KBM-7 (cell line): ENCODE measurements at regions not wholly inside any gene's neighbourhood (a gene's known extent, or its start where the extent isn't known, plus 50 kb on each side); places are given as distances from the start of the nearest gene placed in this dataset.

Experiments
- DNase-seq: peaks from one replicate; pipeline ENCODE4 v3.0.0-alpha.2; 2015
- in situ Hi-C: fragments of 300-500 bp; cut with MboI; formaldehyde crosslinking; loops from 2 replicates; pipeline ENCODE4 v1.14.3; 2020; ENCODE audit warnings: low sequenced_read_pairs, low pct_unique_long_range_greater_than_20kb, mixed read lengths

- DNase-seq, result no peak
- in situ Hi-C loops, result no loop called here
These were observed 987.9 kb downstream of the NTRK3 start for GRCh38 chr15:87268675-87269074.

- DNase-seq, result no peak
- in situ Hi-C loops, result no loop called here
These were observed 988.7 kb downstream of the NTRK3 start for GRCh38 chr15:87267798-87268197.

GRCh38 chr15:87263871-87264270 lies 992.7 kb downstream of the NTRK3 start:
- in situ Hi-C loops, result no loop called here
- no peak for DNase-seq

GRCh38 chr15:87263296-87263695 lies 993.2 kb downstream of the NTRK3 start:
- no peak for DNase-seq
- in situ Hi-C loops, result no loop called here

- in situ Hi-C loops, result no loop called here
- DNase-seq, result no peak
These were observed 1010.9 kb downstream of the NTRK3 start for GRCh38 chr15:87245592-87245991.

GRCh38 chr15:87243474-87243873 lies 1013.1 kb downstream of the NTRK3 start:
- no peak for DNase-seq
- in situ Hi-C loops, result no loop called here

- DNase-seq, result no peak
- in situ Hi-C loops, result no loop called here
These were observed 1016.8 kb downstream of the NTRK3 start for GRCh38 chr15:87239582-87240230.

GRCh38 chr15:87238451-87239068 lies 1018.0 kb downstream of the NTRK3 start:
- in situ Hi-C loops, result no loop called here
- DNase-seq, result no peak

GRCh38 chr15:87228460-87228859 lies 1028.1 kb downstream of the NTRK3 start:
- no peak for DNase-seq
- in situ Hi-C loops, result no loop called here

- no peak for DNase-seq
- in situ Hi-C loops, result no loop called here
These were observed 1028.7 kb downstream of the NTRK3 start for GRCh38 chr15:87227846-87228245.

- no peak for DNase-seq
- in situ Hi-C loops, result no loop called here
These were observed 1031.1 kb downstream of the NTRK3 start for GRCh38 chr15:87225436-87225835.

GRCh38 chr15:87224404-87224803 lies 1032.1 kb downstream of the NTRK3 start:
- in situ Hi-C loops, result no loop called here
- no peak for DNase-seq

- in situ Hi-C loops, result no loop called here
These were observed 1036.6 kb downstream of the NTRK3 start for GRCh38 chr15:87219650-87220615.

GRCh38 chr15:87215100-87215499 lies 1041.4 kb downstream of the NTRK3 start:
- no peak for DNase-seq
- in situ Hi-C loops, result no loop called here

More at GRCh38 chr15:87219650-87220615, 1036.6 kb downstream of the NTRK3 start:
- DNase-seq, result no peak

GRCh38 chr15:87213626-87214025 lies 1042.9 kb downstream of the NTRK3 start:
- no peak for DNase-seq
- in situ Hi-C loops, result no loop called here

GRCh38 chr15:87212041-87212440 lies 1044.5 kb downstream of the NTRK3 start:
- DNase-seq, result no peak
- in situ Hi-C loops, result no loop called here

- in situ Hi-C loops, result no loop called here
- no peak for DNase-seq
These were observed 1045.0 kb downstream of the NTRK3 start for GRCh38 chr15:87211547-87211946.

GRCh38 chr15:87209891-87210689 lies 1046.4 kb downstream of the NTRK3 start:
- DNase-seq, result no peak
- in situ Hi-C loops, result no loop called here

- in situ Hi-C loops, result no loop called here
- no peak for DNase-seq
These were observed 1048.5 kb downstream of the NTRK3 start for GRCh38 chr15:87207990-87208580.
